H1 (cell line): ENCODE measurements at regions not wholly inside any gene's neighbourhood (a gene's known extent, or its start where the extent isn't known, plus 50 kb on each side); places are given as distances from the start of the nearest gene placed in this dataset.

Source experiments
- BACH1 ChIP-seq: IDR thresholded peaks from 2 replicates; pipeline ENCODE4 v1.6.1; 2012; ENCODE audit warnings: low read length, improper control_type of control experiment
- CEBPB ChIP-seq: IDR thresholded peaks from 2 replicates; pipeline ENCODE4 v1.6.1; 2012; ENCODE audit warnings: low read depth, low read length
- CHD7 ChIP-seq: fragments of 300-600 bp; sonication (generic); IDR thresholded peaks from 2 replicates; pipeline ENCODE4 v1.7.1; 2012; ENCODE audit warnings: low read length, moderate library complexity, mild to moderate bottlenecking, inconsistent platforms; ENCODE audit not compliant: insufficient replicate concordance
- SIRT6 ChIP-seq: IDR thresholded peaks from one replicate; pipeline ENCODE4 v1.7.1; 2012; ENCODE audit warnings: low read length, inconsistent platforms
- SP2 ChIP-seq: IDR thresholded peaks from 2 replicates; pipeline ENCODE4 v1.6.1; 2012; ENCODE audit warnings: mild to moderate bottlenecking, low read length, inconsistent platforms
- TAF1 ChIP-seq: IDR thresholded peaks from 2 replicates; pipeline ENCODE4 v1.6.1; 2011; ENCODE audit warnings: mild to moderate bottlenecking, low read depth, low read length

GRCh38 chr5:36457511-36458270, 148.7 kb upstream of the SLC1A3 start (continued):
- TF ChIP-seq CHD7, result no peak
- no peak for TF ChIP-seq CEBPB
- TF ChIP-seq SIRT6, result no peak
- TF ChIP-seq BACH1, result no peak
- TF ChIP-seq TAF1, result no peak
- TF ChIP-seq SP2, result no peak
